Upper lobe of left lung (tissue), 6 donors: ENCODE measurements at regions not wholly inside any gene's neighbourhood (a gene's known extent, or its start where the extent isn't known, plus 50 kb on each side); places are given as distances from the start of the nearest gene placed in this dataset.

ENCODE experiments used
- ATAC-seq, 2 donors: fragments of 200-7000 bp; cut with Tn5 transposase; one replicate each; pipeline ENCODE4 v1.9.1; 2022; ENCODE audit warnings: mild to moderate bottlenecking in 2 of 2, moderate library complexity in 2 of 2; ENCODE audit not compliant: low FRiP score in 2 of 2
- DNase-seq, 2 donors: peaks; one replicate each; pipeline ENCODE4 v3.0.0-alpha.2; 2019 to 2020
- H3K27ac ChIP-seq, 4 donors: fragments of 200-600 bp; sonication (generic); one replicate each; pipeline ENCODE4 v1.5.1; 2016 to 2019
- H3K27me3 ChIP-seq, 4 donors: fragments of 200-600 bp; sonication (generic); one replicate each; pipeline ENCODE4 v1.5.1; 2017 to 2019
- H3K36me3 ChIP-seq, 4 donors: fragments of 200-600 bp; sonication (generic); one replicate each; pipeline ENCODE4 v1.5.1; 2016 to 2019
- H3K4me1 ChIP-seq, 4 donors: fragments of 200-600 bp; sonication (generic); one replicate each; pipeline ENCODE4 v1.5.1; 2018 to 2019
- H3K4me3 ChIP-seq, 4 donors: fragments of 200-600 bp; sonication (generic); one replicate each; pipeline ENCODE4 v1.5.1; 2017 to 2019; ENCODE audit warnings: mild to moderate bottlenecking in 2 of 4, moderate library complexity in 1 of 4
- H3K9me3 ChIP-seq, 4 donors: fragments of 200-600 bp; sonication (generic); one replicate each; pipeline ENCODE4 v1.5.1; 2018 to 2019
- CTCF ChIP-seq, 6 experiments: fragments of 450-650 bp in 4 of 6; fragments of 200-600 bp in 2 of 6; sonication (generic) in 2 of 6; IDR thresholded peaks; one replicate each; pipeline ENCODE4 v1.5.1; 2016 to 2019; ENCODE audit warnings: antibody characterized with exemption in 6 of 6
- EP300 ChIP-seq, 4 donors: sonication (generic); formaldehyde crosslinking; IDR thresholded peaks; one replicate each; pipeline ENCODE4 v1.5.1; 2017; ENCODE audit warnings: antibody characterized with exemption in 4 of 4, control low read depth in 2 of 4
- POLR2A ChIP-seq, 4 donors: fragments of 450-650 bp; IDR thresholded peaks; one replicate each; pipeline ENCODE4 v1.5.1; 2016 to 2017; ENCODE audit warnings: antibody characterized with exemption in 4 of 4, mild to moderate bottlenecking in 2 of 4
- POLR2AphosphoS5 ChIP-seq, 2 donors: sonication (generic); formaldehyde crosslinking; IDR thresholded peaks; one replicate each; pipeline ENCODE4 v1.5.1; 2017; ENCODE audit warnings: antibody characterized with exemption in 2 of 2
- WGBS, 2 donors: methylation state at CpG; one replicate each; pipeline ENCODE4 v1.1.5; 2017 to 2018; 5-methylcytosine and 5-hydroxymethylcytosine counted together
- donor health status: DM: no; HTN: no; CAD: no; lungs with moderate emphysema.
- donor health status: DM: no; HTN: yes; CAD: no; lungs with severe emphysema.

- TF ChIP-seq EP300 (IDR thresholded peaks at IDR 0.05) (no peak), POLR2AphosphoS5 (IDR thresholded peaks at IDR 0.05) (no peak)
- no peak for ATAC-seq
- no peak for DNase-seq
- peaks cover 0 to 15% (median 3%) of the 10 kb centered on the region in 4 donors for H3K4me1 ChIP-seq
- no peaks in the 10 kb centered on the region for H3K36me3 ChIP-seq
- WGBS, 2 donors, result 60 to 67% methylated on average over 9 of the region's 9 CpGs
- H3K27ac ChIP-seq, result peak overlapping the region in 1 of 4 donors; percentile 54
- H3K27me3 ChIP-seq, result no peaks in the 10 kb centered on the region
- no peaks in the 10 kb centered on the region for H3K9me3 ChIP-seq
- H3K4me3 ChIP-seq, result no peak overlapping the region
These were observed 207.8 kb upstream of the MGMT start for GRCh38 chr10:129259128-129259815.

- no peak overlapping the region for H3K4me3 ChIP-seq
- no peak overlapping the region for H3K27ac ChIP-seq
- no peaks in the 10 kb centered on the region for H3K9me3 ChIP-seq
- no peaks in the 10 kb centered on the region for H3K27me3 ChIP-seq
- TF ChIP-seq EP300 (IDR thresholded peaks at IDR 0.05) (no peak), POLR2AphosphoS5 (IDR thresholded peaks at IDR 0.05) (no peak), CTCF (IDR thresholded peaks at IDR 0.05) (no peak), POLR2A (IDR thresholded peaks at IDR 0.05) (no peak)
- ATAC-seq (no peak), DNase-seq (no peak)
- 56 to 57% methylated on average over 8 of the region's 8 CpGs for WGBS, 2 donors
- H3K4me1 ChIP-seq, result no peaks in the 10 kb centered on the region
- H3K36me3 ChIP-seq, result no peaks in the 10 kb centered on the region
These were observed 194.9 kb upstream of the MGMT start for GRCh38 chr10:129272176-129272575.

- WGBS, 2 donors, result 91 to 94% methylated on average over 5 of the region's 5 CpGs
- no peak for ATAC-seq
- no peak for TF ChIP-seq EP300 (IDR thresholded peaks at IDR 0.05)
- no peak for TF ChIP-seq POLR2AphosphoS5 (IDR thresholded peaks at IDR 0.05)
- no peak for TF ChIP-seq CTCF (IDR thresholded peaks at IDR 0.05)
- no peak for TF ChIP-seq POLR2A (IDR thresholded peaks at IDR 0.05)
- H3K4me3 ChIP-seq, result no peak overlapping the region
- no peak for DNase-seq
- H3K27ac ChIP-seq, result no peak overlapping the region
- H3K9me3 ChIP-seq, result no peaks in the 10 kb centered on the region
- no peaks in the 10 kb centered on the region for H3K36me3 ChIP-seq
- no peaks in the 10 kb centered on the region for H3K27me3 ChIP-seq
- no peaks in the 10 kb centered on the region for H3K4me1 ChIP-seq
These were observed 194.0 kb upstream of the MGMT start for GRCh38 chr10:129272866-129273650.

GRCh38 chr10:129273860-129274259 lies 193.2 kb upstream of the MGMT start:
- H3K4me1 ChIP-seq, result no peaks in the 10 kb centered on the region
- DNase-seq (peak in 1 of 2 donors; percentile 37), ATAC-seq (no peak)
- no peak overlapping the region for H3K4me3 ChIP-seq
- no peaks in the 10 kb centered on the region for H3K9me3 ChIP-seq
- H3K36me3 ChIP-seq, result no peaks in the 10 kb centered on the region
- TF ChIP-seq POLR2A (IDR thresholded peaks at IDR 0.05) (no peak), POLR2AphosphoS5 (IDR thresholded peaks at IDR 0.05) (no peak), EP300 (IDR thresholded peaks at IDR 0.05) (no peak), CTCF (IDR thresholded peaks at IDR 0.05) (no peak)
- no peak overlapping the region for H3K27ac ChIP-seq
- no peaks in the 10 kb centered on the region for H3K27me3 ChIP-seq
- WGBS, 2 donors, result 76 to 95% methylated on average over 7 of the region's 7 CpGs

- DNase-seq (no peak), ATAC-seq (no peak)
- H3K27ac ChIP-seq, result no peak overlapping the region
- 84 to 86% methylated on average over 10 of the region's 10 CpGs for WGBS, 2 donors
- no peaks in the 10 kb centered on the region for H3K9me3 ChIP-seq
- H3K4me3 ChIP-seq, result no peak overlapping the region
- no peaks in the 10 kb centered on the region for H3K27me3 ChIP-seq
- no peaks in the 10 kb centered on the region for H3K36me3 ChIP-seq
- TF ChIP-seq POLR2AphosphoS5 (IDR thresholded peaks at IDR 0.05) (no peak), EP300 (IDR thresholded peaks at IDR 0.05) (no peak), CTCF (IDR thresholded peaks at IDR 0.05) (no peak), POLR2A (IDR thresholded peaks at IDR 0.05) (no peak)
- H3K4me1 ChIP-seq, result no peaks in the 10 kb centered on the region
These were observed 192.1 kb upstream of the MGMT start for GRCh38 chr10:129274748-129275474.
